GM18502 (cell line): ENCODE measurements at regions not wholly inside any gene's neighbourhood (a gene's known extent, or its start where the extent isn't known, plus 50 kb on each side); places are given as distances from the start of the nearest gene placed in this dataset.

Experiments
- ATAC-seq: cut with Tn5 transposase; IDR thresholded peaks from one replicate; pipeline ENCODE4 v1.9.1; 2021; ENCODE audit warnings: mild to moderate bottlenecking; ENCODE audit not compliant: unreplicated experiment, poor library complexity

GRCh38 chr13:24103782-24104372 is 56.6 kb upstream of the SPATA13 start:
- ATAC-seq = no peak

GRCh38 chr13:24104723-24105122 is 55.8 kb upstream of the SPATA13 start:
- no peak for ATAC-seq

GRCh38 chr13:24106429-24106828 is 54.1 kb upstream of the SPATA13 start:
- no peak for ATAC-seq

- no peak for ATAC-seq
Measured at GRCh38 chr13:24107955-24108614, 52.4 kb upstream of the SPATA13 start.

- ATAC-seq = no peak
Measured at GRCh38 chr13:24108615-24108965, 51.9 kb upstream of the SPATA13 start.

DNA sequence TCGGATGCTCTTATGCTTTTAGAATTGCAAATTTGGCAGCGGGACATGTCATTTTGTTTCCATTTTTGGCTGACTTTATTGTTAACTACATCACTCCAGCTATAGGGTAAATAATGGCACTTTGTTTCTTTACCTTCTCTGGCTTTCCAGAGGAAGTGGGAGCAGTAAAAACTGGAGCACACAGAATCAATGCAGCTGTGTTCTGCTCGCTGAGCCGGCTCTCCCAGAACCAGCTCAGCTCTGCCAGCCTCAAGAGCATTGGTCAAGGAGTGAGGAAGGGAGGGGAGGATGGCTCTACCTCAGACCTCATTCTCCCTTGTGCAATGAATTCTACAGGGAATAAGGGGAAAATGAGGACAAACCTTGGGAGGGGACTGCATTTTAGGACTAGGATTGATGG is 50.5 kb upstream of the SPATA13 start:
- no peak for ATAC-seq
